Inflammatory macrophage (primary cell): ENCODE measurements at regions not wholly inside any gene's neighbourhood (a gene's known extent, or its start where the extent isn't known, plus 50 kb on each side); places are given as distances from the start of the nearest gene placed in this dataset.
A peak's percentile ranks its signal among the peaks of the same experiment; 100 is the strongest.

Source experiments
- DNase-seq, 2 donors: peaks; one replicate each; pipeline ENCODE4 v3.0.0-alpha.2; 2020 to 2022

- no peak for DNase-seq
Measured at GRCh38 chr18:26794230-26795101, 71.0 kb downstream of the AQP4 start.

DNA sequence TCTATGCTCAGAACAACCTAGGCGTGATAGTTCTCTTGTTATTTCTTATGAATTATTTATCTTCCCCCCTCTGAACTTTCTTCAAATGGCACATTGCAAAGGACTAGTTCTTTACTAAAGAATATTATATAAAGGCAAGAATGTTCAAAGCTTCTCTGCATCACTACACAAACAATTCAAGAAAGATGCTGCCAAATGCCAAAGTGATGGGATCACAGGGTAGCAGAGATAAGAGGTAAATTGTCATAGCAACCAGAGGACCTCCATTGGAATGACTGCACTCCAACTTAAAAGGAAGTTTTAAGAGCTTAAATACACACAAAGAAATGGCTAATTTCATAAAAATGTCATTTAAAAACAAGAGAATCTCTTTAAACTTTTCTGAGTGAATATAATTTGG, 72.8 kb downstream of the AQP4 start:
- DNase-seq: no peak

DNA sequence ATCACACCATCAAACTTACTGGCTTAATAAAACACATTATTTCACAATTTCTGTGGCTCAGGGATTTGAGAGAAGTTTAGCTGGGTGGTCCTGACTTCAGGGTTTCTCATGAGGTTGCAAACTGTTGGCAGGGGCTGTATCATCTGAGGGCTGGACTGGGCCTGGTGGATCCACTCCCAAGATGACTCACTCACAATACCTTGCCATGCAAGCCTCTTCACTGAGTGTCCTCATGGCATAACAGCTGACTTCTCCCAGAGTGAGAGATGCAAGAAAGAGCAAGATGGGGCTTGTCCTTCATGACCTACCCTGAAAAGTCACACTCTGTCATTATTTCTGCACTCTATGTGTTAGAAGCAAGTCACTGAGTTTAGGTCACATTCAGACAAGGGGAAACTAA, 73.8 kb downstream of the AQP4 start:
- DNase-seq: no peak

DNA sequence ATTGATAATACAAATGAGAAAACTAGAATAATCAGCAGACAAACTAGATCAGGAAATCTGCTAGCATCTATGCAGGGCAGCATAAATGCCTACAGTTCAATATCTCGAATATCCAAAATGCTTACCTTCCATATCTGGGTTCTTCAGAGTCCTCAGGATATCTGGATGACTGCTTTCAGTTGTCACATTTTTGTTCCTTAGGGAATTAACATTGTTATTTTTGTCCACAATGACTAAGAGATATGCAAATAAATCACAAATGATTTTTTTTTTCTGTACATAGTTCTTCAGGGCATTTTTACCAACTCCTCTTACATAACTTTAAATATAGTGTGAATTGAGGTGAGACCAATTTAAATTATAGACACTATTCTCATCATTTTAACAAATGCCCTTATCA, 80.9 kb downstream of the AQP4 start:
- DNase-seq: no peak

DNA sequence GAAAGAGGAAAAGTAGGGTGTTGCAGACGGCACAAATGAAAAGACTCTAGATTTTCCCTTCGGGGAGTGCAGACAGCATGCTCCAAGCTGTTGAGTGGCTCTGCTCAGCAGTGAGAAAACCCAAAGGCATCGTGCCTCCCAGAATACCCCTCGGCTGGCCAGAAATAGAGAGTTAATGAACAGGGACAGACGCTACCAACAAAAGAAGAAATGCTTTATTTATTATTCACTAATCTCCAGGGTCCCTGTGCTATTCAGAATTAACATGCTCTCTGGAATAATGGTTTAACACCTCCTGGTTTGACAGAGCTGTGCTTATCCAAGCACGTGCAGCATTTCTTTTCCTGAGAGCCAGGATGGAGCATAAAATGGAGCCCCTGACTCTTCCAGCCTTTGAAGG, 82.3 kb downstream of the AQP4 start:
- DNase-seq: no peak

DNA sequence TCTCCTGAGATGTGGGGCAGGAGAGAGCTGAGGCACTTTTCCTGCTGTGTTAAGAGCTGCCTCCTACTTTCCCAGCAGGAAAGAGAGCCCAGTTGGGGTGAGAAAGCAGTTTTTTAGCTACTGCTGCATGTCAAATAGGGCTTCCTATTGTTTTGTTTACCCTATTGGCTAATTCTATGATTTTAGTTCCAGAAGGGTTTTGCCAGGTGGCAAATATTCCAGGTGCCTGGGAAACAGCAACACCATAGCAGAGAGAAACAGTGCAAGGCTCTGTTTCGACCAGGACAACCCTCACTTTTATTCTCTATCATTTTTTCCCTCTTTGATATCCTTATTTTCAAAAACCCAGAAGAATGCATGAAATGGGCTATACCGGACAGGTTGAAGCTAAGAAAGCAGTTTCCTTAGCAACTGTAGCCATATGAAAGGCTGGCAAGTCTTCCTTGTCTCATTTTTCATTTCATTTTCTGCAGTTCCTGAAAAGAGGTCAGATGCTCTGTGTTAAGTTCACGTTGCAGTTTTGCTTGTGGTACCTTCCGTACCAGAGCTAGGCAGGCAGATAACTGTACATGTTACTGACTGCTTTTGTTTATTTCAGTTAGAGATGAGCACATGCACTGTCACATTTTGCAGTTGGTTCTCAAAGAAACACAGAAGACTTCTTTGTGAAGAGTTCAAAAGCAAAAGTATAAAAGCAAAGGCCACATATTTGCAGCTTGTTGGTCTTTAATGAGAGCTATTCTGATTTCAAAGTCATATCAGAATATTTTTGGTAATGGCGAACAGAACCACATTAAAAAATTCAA, 84.8 kb downstream of the AQP4 start:
- peak in 1 of 2 donors; percentile 22 for DNase-seq

DNA sequence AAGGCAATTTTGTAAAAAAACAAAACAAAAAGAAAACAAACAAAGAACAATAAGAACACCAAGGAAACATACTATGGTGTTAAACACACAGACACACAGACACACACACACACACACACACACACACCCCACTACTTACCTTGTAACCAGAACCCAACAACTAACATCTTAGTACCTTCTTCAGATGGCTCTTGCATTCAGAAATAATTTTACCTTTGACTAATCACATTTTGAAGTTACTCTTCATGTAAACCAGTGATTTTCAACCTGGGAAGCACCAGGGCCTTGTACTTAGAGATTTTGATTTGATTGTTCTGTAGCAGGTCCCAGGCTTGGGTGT, 87.5 kb downstream of the AQP4 start:
- DNase-seq: no peak

- no peak for DNase-seq
Measured at GRCh38 chr18:26777351-26778053, 88.0 kb downstream of the AQP4 start.

- DNase-seq: no peak
Measured at GRCh38 chr18:26772691-26773090, 92.8 kb downstream of the AQP4 start.

GRCh38 chr18:26771524-26771923, 94.0 kb downstream of the AQP4 start:
- DNase-seq: peak; percentile 39 to 53

GRCh38 chr18:26768385-26768784, 97.1 kb downstream of the AQP4 start:
- DNase-seq: no peak

DNA sequence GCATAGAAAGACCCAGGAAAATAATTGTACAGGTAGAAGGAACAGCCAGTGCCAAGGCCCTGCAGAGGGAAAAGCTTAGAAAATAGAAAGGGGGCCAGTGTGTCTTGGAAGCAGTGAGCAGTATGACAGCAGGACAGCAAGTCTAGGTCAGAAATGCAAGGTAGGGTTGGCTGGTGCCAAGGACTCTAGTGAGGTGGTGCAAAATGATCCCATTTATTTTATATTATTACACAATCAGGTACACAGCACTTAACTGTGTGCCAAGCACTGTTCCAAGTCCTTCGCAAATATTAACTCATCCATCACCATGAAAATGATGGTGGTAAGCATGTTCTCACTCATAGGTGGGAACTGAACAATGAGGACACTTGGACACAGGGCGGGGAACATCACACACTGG, 100.0 kb downstream of the AQP4 start:
- DNase-seq: no peak

DNA sequence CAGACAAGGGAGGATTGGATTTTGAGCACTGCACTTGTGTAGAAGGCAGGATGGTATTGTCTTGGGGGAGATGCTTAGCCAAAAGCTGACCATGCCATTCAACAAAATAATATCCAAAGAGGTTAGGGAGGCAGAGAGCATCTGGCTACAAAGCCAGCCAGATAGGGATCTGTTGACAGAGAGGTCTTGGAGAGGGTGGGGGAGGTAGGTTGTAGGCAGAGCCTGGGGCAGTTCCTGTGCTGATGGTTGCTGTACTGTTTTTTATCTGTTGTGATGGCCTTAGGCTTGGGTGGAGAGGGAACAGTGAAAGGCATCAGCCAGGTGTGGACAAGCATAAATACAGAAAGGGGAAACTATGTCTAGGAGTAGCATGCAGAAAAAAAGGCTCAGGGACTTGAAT, 100.9 kb downstream of the AQP4 start:
- no peak for DNase-seq

DNA sequence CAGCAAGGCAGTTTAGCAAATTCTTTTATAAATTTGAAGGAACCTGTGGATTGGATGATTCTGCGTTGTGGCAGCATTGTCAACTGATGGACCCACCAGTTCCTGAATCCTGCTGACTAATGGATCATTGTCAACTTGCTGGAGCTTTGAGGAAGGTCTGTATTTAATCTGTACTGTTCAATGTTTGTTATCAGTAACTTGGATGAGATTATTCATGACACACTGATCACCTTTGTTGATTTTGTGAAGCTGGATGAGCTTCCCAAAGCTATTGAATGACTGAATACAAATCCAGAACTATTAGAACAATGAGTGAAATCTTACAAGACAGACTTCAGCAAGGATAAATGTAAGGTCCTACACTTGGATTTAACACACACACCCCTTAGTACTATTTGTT, 101.3 kb downstream of the AQP4 start:
- DNase-seq: no peak

- peak; percentile 14 to 30 for DNase-seq
Measured at GRCh38 chr18:26763446-26764110, 101.9 kb downstream of the AQP4 start.

- DNase-seq: no peak
Measured at GRCh38 chr18:26757263-26758019, 108.1 kb downstream of the AQP4 start.

- no peak for DNase-seq
Measured at GRCh38 chr18:26756556-26756955, 109.0 kb downstream of the AQP4 start.

DNA sequence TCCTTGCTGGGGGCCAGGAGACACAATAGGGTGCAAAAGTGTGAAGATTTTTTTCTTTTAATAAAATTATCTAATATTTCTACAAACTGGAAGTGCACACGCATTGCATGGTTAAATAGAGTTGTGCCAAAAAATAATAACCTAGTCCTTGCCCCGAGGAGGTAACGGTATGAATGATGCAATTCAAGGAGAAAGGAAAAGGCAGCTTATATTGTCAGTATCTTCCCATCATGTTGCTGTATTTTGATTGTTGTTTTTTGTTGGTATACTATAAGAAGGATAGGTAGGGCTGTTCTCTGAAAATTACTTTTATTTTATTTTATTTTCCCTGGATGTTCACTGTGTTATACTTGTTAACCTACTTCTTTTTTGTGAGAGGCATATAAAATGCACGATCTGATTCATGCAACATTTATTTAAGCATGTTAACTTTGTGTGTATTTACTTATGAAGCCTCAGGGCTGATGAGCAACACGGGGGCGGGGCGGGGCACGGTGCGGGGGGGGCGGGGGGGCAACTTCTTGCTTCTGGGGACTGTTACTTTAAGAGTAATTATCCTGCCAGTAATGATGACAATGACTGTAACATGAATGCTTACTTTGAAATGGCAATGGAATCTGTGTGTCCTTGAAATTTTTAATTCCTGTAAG, 118.6 kb downstream of the AQP4 start:
- DNase-seq: no peak

GRCh38 chr18:26746398-26746797, 119.1 kb downstream of the AQP4 start:
- DNase-seq: peak; percentile 49 to 65

GRCh38 chr18:26745288-26746181, 120.0 kb downstream of the AQP4 start:
- no peak for DNase-seq
